ENCODE measurements at regions not wholly inside any gene's neighbourhood (a gene's known extent, or its start where the extent isn't known, plus 50 kb on each side); places are given as distances from the start of the nearest gene placed in this dataset.

DNA sequence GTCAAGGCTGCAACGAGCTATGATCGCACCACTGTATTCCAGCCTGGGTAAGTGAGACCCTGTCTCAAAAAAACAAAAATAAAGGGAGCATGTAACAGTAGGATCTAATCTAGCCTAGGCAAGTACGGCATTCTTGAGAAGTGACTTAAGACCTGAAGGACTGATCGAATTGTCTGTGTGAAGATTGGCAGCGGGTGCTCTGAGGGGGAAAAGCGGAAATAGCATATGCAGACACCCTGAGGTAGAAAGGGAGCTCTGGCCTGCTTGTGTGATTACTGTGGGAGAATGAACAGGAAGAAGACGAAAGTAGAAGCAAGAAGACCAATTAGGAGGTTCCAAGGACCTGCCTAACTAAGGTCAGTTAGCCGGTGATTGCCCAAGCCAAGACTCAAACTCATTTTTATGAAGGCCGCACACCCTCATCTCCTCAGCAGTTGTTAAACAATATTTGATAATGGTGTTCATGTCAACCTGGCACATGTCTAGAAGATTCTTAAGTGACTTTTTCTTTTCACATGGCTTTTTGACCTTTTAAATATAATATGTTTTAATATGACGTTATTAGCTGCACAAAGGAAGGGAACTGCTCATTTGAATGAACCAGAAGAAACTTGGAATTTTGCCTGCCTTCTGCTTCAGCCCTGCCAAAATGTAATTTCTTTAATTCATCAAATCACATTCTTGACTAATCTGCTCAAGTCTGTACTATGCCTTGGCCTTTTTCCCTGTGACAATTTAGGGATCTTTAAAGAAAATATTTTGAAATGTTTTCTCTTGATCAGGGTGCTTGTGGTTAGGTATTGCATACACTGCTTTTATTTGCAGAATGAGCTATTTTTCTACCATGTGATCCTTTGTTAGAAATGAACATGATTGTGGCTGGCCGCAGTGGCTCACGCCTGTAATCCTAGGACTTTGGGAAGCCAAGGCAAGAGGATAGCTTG is 289.2 kb upstream of the DMRT1 start:
- DNase-seq, result no peak

DNA sequence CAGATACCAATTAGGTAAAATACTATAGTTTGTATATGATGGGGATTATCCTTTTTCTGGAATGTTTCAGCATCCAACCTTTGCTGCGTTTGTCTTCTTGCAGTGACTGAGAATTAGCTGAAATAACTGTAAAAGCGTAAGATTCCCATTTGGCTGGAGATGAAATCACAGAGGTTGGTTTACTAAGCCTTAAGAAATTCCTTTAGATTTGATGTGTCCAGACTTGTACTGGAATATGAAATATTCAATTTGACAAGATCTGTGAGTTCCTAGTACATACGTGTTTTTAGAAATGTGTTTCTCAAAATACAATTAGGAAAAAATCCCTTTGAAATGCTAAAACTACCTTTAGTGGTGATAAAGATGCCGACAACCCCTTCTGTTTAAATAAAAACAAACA is 286.0 kb upstream of the DMRT1 start:
- no peak for DNase-seq

DNA sequence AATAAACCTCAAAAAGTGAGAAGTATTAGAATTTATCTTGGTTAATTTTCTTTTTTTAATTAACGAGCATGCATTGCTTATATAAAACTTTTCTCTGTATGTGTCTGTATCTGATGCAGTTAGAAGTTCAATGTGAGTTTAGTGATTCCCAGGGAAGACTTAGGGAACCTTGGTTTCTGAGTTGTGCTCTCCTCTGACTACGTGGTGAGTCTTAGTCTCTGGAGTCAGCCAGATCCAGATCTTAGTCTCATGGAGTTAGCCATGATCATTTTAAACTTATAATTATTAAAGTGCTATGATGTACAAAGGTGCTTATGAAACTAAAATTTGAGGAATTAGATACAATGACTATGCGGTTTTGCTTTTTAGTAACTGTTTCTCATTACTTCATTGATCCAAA is 285.3 kb upstream of the DMRT1 start:
- DNase-seq, result no peak

DNA sequence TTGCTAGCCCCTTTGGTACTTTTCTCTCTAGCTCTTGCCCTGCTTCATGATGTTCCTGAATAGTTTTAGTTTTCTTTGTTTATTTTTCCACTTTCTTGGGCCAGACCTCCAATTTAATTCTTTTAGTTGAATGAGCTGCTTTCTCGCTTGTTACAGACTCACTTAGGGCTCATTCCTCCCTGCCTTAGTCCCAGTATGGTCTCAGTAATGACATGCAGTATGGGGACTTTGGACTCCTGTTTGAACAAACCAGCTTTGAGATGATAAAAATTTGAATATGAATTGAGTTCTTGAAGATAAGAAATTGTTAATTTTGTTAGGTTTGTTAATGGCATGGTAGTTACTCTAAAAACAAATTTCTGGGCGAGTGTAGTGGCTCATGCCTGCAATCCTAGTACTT is 284.8 kb upstream of the DMRT1 start:
- no peak for DNase-seq

DNA sequence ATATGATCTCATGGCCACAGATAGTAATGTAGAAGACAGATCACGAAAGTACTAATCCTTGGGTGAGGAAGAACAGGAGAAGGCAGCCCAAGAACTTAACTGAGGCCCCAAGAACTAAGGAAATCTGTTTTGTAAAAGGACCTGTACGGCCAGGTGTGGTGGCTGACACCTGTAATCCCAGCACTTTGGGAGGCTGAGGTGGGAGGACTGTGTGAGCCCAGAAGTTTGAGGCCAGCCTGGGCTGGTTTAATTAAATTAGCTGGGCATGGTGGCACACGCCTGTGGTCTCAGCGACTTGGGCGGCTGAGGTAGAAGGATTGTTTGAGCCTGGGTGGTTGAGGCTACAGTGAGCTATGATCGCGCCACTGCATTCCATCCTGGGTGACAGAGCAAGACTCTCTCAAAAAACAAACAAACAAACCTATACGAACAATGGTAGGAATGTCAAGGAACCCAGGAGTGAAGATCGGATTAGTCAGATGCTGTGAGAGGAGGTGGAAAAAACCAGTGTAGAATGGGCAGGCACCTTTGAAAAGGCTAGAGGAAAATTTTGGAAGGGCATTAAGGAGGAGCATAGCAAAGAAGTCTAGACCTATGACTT is 283.8 kb upstream of the DMRT1 start:
- DNase-seq, result no peak

DNA sequence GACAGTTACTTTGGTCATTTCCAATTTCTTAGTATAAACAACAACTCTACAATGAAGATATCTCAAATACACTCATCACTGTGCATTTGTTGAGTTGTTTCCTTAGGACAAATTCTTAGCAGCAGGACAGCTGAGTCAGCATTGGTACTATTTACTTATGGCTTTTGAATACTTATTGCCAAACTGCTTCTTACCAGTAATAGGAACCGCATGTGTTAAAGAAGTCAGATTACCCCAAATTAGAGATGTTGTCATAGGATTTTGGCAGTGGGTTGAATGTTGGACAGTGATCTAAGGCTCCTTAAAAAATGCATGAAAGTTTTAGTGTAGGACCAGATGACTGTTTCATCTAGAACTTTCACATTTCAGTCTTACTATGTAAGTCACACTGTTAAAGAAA is 280.1 kb upstream of the DMRT1 start:
- no peak for DNase-seq

DNA sequence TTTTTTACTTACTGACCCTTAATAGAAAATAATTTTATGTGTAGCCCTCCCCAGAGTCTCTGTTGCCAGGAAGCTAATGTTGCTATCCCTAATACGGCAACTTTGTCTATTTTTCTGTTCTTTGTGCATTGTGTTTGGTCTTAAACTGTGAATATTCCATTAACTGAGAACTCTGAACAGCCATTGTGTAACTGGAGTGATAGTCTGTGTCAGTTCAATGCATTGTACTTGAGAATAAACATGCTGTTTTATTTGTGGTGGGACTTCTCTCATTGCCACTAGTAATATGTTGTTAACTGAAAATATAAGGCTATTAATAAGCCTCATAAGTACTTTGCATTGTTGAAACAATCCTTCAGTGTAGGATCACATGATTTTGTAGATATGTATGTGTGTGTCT is 278.3 kb upstream of the DMRT1 start:
- DNase-seq, result no peak

DNA sequence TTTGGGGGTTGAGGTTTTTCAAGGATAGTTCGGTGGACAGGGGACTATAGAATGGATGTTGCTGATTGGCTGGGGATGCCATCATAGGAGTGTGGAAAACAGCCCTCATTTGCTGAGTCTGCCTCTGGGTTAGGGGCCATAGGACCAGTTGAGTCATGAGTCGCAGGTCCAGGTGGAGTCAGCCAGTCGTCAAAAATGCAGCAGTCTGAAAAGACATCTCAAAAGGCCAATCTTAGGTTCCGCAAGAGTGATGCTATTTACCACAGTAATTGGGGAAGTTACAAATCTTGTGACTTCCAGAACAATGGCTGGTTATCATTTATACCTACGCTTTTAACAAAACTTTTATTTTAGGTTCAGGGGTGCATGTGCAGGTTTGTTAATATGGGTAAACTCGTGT is 276.0 kb upstream of the DMRT1 start:
- no peak for DNase-seq

DNA sequence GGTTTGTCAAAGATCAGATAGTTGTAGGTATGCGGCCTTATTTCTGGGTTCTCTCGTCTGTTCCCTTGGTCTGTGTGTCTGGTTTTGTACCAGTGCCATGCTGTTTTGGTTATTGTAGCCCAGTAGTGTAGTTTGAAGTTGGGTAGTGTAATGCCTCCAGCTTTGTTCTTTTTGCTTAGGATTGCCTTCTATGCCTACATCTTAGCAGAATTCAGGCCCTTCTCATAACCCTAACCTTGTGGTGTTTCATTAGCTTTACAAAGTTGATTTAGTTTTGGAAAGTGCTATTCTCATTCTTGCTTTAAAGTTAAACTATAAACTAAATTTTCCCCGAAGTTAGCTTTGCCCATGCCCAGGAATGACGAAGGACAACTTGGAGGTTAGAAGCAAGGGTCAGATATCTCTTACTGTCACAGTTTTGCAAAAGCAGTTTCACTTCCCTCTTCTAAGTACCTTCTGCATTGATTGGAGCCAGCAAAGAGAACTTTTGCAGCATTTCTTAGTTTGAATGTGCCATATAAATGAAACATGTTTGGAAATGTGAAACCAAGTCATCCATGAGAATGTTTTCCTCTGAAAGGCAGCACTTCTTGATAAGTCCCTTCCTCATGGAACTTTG is 274.3 kb upstream of the DMRT1 start:
- DNase-seq, result no peak

DNA sequence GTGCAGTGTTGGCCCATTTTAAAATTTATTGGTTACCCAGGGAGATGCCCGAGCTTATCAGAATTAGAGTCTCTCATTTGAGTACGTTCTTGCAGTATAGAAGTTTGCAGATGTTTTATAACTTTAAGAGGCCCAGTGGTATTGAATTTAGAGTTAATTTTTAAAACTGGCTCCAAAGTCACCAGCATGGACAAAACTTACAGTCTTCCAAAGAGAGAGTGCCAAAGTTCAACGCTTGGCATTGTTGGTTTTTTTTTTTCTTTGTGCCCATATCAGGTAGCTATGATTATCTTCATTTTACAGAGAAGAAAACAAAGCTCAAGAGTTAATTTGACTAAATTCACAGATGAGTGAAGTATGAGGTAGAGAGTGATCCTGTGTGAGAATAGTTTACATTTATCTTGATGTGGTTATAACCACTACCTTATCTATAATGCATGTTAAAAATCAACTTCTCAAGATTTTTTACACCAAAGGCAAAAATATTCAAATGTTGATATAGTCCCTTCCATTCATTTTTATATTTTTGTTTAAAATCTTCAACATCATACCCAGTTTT is 273.7 kb upstream of the DMRT1 start:
- no peak for DNase-seq

DNA sequence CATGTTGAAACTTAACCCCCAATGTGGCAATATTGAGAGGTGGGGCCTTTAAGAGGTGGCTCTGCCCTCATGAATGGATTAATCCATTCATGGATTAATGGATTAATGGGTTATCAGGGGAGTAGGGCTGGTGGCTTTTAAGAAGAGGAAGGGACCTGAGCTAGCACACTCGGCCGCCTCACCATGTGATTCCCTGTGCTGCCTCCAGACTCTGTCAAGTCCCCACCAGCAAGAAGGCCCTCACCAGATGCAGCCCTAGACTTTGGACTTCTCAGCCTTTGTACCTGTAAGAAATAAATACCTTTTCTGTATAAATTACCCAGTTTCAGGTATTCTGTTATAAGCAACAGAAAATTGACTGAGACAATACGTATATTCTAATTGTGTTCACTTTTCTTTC is 272.2 kb upstream of the DMRT1 start:
- DNase-seq, result no peak

DNA sequence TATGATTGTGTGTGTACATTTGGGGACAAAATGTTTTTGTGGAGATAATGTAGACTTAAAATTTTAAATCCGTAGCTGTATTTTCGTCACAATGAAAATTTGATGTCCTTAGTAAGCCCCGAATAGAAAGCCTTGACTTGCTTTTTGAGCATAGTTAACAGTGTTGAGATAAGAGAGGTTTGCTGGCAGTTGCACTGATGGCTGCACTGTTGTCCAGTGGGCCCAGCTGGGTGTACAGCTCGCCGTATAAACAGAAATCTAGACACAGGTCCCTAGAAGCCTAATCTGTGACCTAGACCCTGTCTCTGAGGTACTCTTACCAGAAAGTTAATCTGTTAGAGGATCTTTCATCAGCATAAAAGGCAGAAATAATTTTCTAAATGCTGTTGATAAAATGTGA is 271.3 kb upstream of the DMRT1 start:
- DNase-seq, result no peak

DNA sequence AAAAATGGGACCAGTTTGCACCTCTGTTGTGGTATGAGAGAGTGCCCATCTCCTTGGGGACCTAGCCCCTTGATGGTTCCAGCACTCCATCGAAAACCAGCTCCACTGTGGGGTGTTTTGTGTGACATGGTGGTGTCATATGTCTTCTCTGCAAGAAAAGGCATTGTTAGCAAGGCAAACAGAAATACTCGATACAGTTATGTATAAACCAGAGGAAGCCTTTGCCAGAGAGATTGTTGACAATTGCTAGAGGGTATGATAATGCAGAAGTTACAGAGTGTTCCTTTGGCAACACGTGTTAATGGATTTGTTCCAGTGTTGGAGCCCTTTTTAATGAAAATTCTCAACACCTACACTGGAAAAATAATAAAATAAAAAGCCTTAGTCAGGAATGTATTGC is 270.4 kb upstream of the DMRT1 start:
- peak; percentile 50 for DNase-seq

DNA sequence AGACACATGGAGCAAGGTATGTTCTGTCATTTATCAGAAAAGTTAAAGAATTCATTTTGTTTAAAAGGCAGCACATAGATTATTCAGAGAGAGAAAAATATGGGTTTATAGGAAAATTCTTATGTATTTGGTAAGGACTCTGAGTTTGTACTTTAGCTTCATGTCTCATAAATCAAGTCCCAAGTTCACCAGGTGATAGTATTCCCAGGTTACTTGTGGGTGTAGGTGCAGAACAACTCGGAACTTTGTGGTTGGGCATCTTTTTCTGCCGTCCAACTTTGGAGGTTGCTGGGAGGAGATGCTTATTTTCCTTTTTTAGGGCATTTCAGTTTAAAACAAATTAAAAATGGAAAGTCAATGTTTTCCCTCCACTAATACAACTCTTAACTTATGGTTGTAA is 269.8 kb upstream of the DMRT1 start:
- DNase-seq, result no peak

DNA sequence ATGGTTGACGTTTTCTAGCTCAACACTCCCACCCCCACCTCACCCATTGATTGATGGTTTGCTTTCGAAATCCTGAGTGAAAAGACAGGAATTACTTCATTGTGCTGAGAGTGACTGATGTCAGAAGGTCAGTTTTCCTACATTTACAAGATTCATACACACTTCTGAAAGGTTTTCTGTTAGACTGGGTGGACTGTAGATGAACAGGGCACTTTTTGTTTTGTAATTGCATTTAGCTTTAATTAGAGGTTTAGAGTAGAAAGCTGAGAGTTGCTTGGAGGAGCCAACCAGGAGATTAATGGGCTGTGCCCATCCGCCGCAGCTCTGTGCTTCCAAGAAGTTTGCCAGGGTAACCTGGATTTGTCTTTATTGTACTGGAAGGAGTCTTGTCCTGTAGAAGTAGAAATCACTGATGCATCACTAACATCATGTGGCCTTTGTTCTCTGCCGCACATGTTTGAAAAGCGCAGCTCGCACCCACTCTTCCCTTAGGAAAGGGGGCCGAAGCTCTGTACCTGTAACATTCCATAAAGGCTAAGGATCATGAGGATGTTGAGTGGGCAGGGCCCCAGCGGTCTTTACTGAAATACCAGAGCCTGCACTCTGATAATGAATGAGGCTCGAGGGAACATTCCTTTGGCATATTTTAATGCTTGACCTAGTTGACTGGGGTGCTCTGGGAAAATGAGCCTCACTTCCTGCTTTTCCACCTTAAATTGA is 267.6 kb upstream of the DMRT1 start:
- no peak for DNase-seq

DNA sequence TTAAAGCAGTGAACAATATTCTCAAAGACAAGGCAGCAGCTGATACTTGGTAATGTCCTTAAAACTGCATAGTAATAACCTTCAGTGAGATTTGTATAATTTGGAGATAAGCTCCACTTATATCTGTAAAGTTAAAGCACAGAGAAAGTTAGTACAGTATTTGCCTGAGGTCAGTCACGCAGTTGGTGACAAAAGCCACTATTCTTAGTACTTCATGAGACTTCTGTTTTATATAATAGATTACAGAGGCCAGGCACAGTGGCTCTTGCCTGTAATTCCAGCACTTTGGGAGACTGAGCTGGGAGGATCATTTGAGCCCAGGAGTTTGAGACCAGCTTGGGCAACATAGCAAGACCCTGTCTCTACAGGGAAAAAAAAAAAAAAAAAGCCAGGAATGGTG is 266.4 kb upstream of the DMRT1 start:
- no peak for DNase-seq

DNA sequence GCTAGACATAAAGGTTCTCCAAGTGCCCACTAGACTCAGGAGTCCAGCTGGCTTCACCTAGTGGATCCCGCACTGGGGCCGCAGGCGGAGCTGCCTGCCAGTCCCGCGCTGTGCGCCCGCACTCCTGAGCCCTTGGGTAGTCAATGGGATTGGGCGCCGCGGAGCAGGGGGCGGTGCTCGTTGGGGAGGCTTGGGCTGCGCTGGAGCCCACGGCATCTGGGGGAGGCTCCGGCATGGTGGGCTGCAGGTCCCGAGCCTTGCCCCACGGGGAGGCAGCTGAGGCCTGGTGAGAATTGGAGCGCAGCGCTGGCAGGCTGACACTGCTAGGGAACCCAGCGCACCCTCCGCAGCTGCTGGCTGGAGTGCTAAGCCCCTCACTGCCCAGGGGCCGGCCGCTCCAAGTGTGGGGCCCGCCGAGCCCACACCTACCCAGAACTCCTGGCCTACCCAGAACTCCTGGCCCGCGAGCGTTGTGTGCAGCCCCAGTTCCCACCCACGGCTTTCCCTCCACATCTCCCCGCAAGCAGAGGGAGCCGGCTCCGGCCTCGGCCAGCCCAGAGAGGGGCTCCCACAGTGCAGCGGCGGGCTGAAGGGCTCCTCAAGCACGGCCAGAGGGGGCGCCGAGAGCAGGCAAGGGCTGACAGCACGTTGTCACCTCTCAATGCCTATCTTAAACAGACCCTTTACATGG is 260.7 kb upstream of the DMRT1 start:
- DNase-seq, result no peak

DNA sequence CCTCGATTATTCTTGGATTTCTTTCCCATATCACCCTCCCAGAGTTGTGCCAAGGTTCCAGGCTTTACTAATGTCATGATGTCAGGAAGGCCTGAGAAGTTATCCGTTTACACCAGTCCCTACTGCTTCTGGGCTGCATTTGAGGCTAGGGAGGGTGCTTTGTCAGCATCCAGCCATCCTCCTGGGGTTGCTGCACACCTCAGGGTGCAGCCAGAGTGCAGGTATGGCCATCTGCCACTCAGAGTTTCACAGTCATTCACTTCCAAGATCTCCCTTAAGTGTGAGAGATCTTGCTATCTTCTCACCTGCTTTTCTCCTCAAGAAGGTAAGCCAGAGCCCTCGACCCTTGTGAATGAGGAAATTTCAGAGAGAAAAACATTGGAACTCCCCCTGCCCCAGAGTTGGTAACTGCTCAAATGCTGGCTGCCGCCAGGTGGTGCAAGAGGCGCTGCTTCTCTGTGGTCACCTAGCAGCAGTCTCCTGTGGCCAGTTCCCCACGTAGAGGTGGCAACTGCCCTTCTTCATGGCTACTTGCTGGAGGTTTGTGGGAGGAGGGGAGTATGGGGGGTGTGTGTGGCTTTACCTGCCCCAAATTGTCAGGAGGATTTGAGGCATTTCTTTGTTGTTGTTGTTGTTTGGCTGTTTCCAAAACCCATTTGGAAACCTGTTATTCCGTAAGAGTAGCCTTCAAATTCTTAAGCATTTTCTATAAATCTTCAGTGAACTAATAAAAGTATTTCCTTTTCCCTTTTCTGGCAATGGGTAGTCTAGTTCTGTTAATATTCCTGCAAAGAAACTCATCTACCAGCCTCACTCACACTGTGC is 259.6 kb upstream of the DMRT1 start:
- DNase-seq, result no peak

DNA sequence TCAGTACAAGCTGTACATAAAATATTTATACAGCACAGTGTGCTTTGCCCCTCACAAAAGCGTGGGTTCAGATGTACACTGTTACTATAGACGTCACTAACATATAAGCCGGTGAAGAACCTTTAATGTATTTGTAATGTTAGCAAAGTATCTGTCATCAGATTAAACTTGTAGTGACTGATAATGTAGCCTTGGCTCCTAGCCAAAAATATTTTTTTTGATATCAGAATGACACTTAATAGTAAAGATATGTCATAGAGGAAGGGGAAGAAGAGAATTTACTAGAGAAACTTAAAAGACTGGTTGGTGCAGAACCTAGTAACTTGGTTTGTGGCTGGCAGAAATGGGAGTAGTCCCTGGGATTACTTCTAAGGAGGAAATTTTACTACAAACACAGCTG is 258.7 kb upstream of the DMRT1 start:
- DNase-seq, result no peak

DNA sequence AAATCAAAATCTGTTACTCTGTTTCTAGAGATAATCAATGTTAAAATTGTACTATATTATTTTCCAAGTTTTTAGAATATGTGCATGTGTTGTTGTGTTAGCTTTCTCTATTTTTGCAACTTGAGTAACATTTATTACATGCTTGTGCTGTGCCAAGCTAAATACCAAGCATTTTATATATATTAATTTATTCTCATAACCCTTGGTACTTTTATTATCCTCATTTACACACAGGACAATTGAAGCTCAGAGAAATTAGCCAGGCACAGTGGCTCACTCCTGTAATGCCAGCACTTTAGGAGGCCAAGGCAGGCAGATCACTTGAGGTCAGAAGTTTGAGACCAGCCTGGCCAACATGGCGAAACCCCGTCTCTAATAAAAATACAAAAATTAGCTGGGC is 254.0 kb upstream of the DMRT1 start:
- no peak for DNase-seq

DNA sequence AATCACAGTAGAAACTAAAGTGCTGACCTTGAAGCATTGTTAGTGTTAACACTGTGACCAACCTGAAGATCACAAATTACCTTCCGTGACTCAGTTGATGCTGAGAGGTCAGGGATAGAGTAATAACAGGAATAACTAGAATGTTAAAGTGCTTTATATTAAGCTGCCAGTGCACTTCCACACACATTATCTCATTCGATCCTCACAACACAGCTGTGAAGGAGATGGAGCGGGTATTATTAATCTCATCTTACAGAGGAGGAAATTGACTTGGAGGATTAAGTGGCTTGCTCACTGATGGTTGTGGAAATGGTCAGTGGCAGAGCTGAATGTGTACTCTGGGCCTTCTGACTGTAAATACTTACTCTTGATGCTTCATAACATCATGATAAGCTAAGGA is 252.5 kb upstream of the DMRT1 start:
- no peak for DNase-seq

DNA sequence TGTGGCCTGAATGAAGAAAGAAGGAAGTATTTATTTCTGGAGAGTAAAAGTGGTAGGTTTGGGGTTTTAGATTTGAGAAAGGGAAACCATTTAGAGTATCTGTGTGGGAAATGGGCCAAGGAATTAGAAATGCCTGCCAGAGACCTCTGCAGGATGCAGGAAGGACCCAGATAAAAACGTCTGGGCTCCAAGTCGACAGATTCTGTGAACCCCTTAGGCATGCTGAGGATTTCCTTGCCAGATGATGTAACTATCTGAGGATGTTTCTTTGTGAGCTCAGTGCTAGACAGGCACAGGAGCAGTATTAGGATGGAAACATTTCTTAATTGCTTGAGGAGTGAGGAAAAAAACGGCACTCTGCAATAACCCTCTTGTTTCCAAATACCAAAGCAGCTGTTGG is 251.8 kb upstream of the DMRT1 start:
- no peak for DNase-seq

Measured in NCI-H1092 treated with DMSO at 0.1 percent for 48 hours (cell line).